Hippocampal formation (tissue), 2 donors: ENCODE measurements at regions not wholly inside any gene's neighbourhood (a gene's known extent, or its start where the extent isn't known, plus 50 kb on each side); places are given as distances from the start of the nearest gene placed in this dataset.

Source experiments
- DNase-seq, 2 donors: peaks; one replicate each; lab custom pipeline; 2025; lab: John Stamatoyannopoulos, UW

GRCh38 chr10:32171204-32171603 lies 115.0 kb upstream of the KIF5B start:
- DNase-seq, result no peak

GRCh38 chr10:32169556-32169955 lies 113.3 kb upstream of the KIF5B start:
- DNase-seq, result no peak

GRCh38 chr10:32167450-32167849 lies 111.2 kb upstream of the KIF5B start:
- DNase-seq, result no peak

- no peak for DNase-seq
Measured at GRCh38 chr10:32166365-32166764, 110.1 kb upstream of the KIF5B start.

- no peak for DNase-seq
Measured at GRCh38 chr10:32163762-32164148, 107.5 kb upstream of the KIF5B start.

- no peak for DNase-seq
Measured at GRCh38 chr10:32163071-32163761, 107.0 kb upstream of the KIF5B start.

- no peak for DNase-seq
Measured at GRCh38 chr10:32161586-32161985, 105.4 kb upstream of the KIF5B start.

- no peak for DNase-seq
Measured at GRCh38 chr10:32160864-32161263, 104.6 kb upstream of the KIF5B start.

GRCh38 chr10:32159264-32159663 lies 103.0 kb upstream of the KIF5B start:
- DNase-seq, result no peak

- no peak for DNase-seq
Measured at GRCh38 chr10:32156031-32156495, 99.8 kb upstream of the KIF5B start.

- no peak for DNase-seq
Measured at GRCh38 chr10:32155075-32155516, 98.9 kb upstream of the KIF5B start.

GRCh38 chr10:32153931-32154330 lies 97.7 kb upstream of the KIF5B start:
- DNase-seq, result no peak

GRCh38 chr10:32153252-32153651 lies 97.0 kb upstream of the KIF5B start:
- DNase-seq, result no peak

GRCh38 chr10:32151871-32152270 lies 95.6 kb upstream of the KIF5B start:
- no peak for DNase-seq

GRCh38 chr10:32150532-32151101 lies 94.4 kb upstream of the KIF5B start:
- no peak for DNase-seq

- DNase-seq, result no peak
Measured at GRCh38 chr10:32149252-32149955, 93.2 kb upstream of the KIF5B start.

GRCh38 chr10:32148864-32149251 lies 92.6 kb upstream of the KIF5B start:
- DNase-seq, result no peak

GRCh38 chr10:32147730-32148129 lies 91.5 kb upstream of the KIF5B start:
- DNase-seq, result no peak

GRCh38 chr10:32146166-32146565 lies 89.9 kb upstream of the KIF5B start:
- no peak for DNase-seq

GRCh38 chr10:32144817-32145688 lies 88.8 kb upstream of the KIF5B start:
- DNase-seq, result no peak

GRCh38 chr10:32143302-32143847 lies 87.2 kb upstream of the KIF5B start:
- DNase-seq, result no peak

GRCh38 chr10:32142646-32143045 lies 86.4 kb upstream of the KIF5B start:
- no peak for DNase-seq
